ENCODE measurements at regions not wholly inside any gene's neighbourhood (a gene's known extent, or its start where the extent isn't known, plus 50 kb on each side); places are given as distances from the start of the nearest gene placed in this dataset.

DNA sequence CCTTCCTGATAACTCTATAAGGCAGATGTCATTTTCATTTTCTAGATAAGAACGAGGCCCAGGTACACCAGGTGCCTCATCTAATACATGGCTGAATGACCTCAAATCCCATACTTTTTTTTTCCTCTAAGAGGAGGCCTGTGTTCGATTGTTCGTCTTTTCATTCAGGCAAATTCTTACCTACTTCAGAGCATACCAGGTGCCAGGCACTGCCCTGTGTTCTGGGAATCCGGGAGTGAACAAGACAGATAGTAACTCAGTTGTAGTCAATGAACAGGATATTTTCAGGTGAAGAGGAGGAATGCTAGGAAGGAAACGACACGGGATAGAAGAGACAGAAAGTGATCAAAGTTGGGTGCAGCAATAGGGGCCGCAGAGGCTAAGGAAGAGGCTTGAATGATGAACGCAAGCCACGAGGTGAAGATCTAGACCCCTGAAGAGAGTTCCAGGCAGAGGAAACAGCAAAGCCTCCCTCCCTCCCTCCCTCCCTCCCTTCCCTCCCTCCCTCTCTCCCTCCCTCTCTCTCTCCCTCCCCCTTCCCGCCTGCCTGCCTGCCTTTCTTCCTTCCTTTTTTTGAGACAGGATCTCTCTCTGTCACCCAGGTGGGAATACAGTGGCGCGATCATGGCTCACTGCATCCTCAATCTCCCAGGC is 150.1 kb upstream of the ZNF217 start:
- DNase-seq (ENCODE audit: insufficient read length, low spot score, missing footprints): no peak
- H4K20me1 ChIP-seq (ENCODE audit: insufficient read depth, low read length): no peaks in the 10 kb centered on the region
- H3K9me3 ChIP-seq (ENCODE audit: low read depth, low read length): no peaks in the 10 kb centered on the region
- H3K27ac ChIP-seq (ENCODE audit: low read depth, low read length): no peak overlapping the region
- H3K4me2 ChIP-seq (ENCODE audit: insufficient read depth, low read length): no peak overlapping the region
- no peak overlapping the region for H3K4me3 ChIP-seq (ENCODE audit: insufficient read depth, low read length)
- H3K27me3 ChIP-seq (ENCODE audit: insufficient read depth, low read length): no peaks in the 10 kb centered on the region
- H3K36me3 ChIP-seq (ENCODE audit: insufficient read depth, low read length): no peaks in the 10 kb centered on the region
- H3K4me1 ChIP-seq (ENCODE audit: insufficient read depth, low read length): peaks cover 19% of the 10 kb centered on the region
- TF ChIP-seq, protein P1, sequence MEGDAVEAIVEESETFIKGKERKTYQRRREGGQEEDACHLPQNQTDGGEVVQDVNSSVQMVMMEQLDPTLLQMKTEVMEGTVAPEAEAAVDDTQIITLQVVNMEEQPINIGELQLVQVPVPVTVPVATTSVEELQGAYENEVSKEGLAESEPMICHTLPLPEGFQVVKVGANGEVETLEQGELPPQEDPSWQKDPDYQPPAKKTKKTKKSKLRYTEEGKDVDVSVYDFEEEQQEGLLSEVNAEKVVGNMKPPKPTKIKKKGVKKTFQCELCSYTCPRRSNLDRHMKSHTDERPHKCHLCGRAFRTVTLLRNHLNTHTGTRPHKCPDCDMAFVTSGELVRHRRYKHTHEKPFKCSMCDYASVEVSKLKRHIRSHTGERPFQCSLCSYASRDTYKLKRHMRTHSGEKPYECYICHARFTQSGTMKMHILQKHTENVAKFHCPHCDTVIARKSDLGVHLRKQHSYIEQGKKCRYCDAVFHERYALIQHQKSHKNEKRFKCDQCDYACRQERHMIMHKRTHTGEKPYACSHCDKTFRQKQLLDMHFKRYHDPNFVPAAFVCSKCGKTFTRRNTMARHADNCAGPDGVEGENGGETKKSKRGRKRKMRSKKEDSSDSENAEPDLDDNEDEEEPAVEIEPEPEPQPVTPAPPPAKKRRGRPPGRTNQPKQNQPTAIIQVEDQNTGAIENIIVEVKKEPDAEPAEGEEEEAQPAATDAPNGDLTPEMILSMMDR (IDR thresholded peaks at IDR 0.05; ENCODE audit: extremely low read depth, low read depth, low read length): no peak
- no peaks in the 10 kb centered on the region for H3K79me2 ChIP-seq (ENCODE audit: insufficient read depth, low read length)
- no peak overlapping the region for H2AFZ ChIP-seq (ENCODE audit: low read length)

DNA sequence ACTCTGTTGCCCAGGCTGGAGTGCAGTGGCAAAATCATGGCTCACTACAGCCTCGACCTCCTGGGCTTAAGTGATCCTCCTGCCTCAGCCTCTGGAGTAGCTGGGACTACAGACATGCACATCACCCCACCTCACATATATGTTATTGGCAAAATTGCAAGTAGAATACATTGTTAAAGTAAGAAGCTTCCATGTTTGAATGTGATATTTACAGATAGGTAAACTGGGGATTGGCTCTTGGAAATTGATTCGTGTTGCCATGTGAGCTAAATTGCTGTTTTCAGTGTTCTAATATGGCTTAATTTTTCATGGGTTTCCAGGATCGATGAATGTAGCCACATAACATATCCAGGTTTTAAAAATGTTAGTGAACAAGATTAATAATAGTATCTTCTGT is 149.0 kb upstream of the ZNF217 start:
- Histone ChIP-seq H2AFZ (ENCODE audit: low read length) (no peak overlapping the region), H3K27ac (ENCODE audit: low read depth, low read length) (no peak overlapping the region), H3K4me1 (ENCODE audit: insufficient read depth, low read length) (peaks cover 29% of the 10 kb centered on the region), H3K4me3 (ENCODE audit: insufficient read depth, low read length) (no peak overlapping the region), H4K20me1 (ENCODE audit: insufficient read depth, low read length) (no peaks in the 10 kb centered on the region), H3K4me2 (ENCODE audit: insufficient read depth, low read length) (no peak overlapping the region), H3K36me3 (ENCODE audit: insufficient read depth, low read length) (no peaks in the 10 kb centered on the region), H3K9me3 (ENCODE audit: low read depth, low read length) (no peaks in the 10 kb centered on the region), H3K27me3 (ENCODE audit: insufficient read depth, low read length) (no peaks in the 10 kb centered on the region), H3K79me2 (ENCODE audit: insufficient read depth, low read length) (no peaks in the 10 kb centered on the region)
- TF ChIP-seq, protein P1 (IDR thresholded peaks at IDR 0.05; ENCODE audit: extremely low read depth, low read depth, low read length): no peak
- no peak for DNase-seq (ENCODE audit: insufficient read length, low spot score, missing footprints)

DNA sequence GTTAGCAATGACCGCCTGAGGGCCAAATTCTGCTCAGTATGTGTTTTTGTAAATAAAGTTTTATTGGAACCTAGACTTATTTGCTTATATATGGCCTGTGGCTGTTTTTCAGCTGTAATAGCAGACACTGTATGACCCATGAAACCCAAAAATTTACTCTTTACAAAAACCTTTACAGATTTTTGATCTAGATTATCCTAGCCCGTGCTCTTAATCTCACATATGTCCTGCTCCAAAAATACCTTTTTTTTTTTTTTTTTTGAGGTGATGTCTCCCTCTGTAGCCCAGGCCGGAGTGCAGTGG is 148.0 kb upstream of the ZNF217 start:
- Histone ChIP-seq H3K9me3 (ENCODE audit: low read depth, low read length) (no peaks in the 10 kb centered on the region), H3K36me3 (ENCODE audit: insufficient read depth, low read length) (no peaks in the 10 kb centered on the region), H3K79me2 (ENCODE audit: insufficient read depth, low read length) (no peaks in the 10 kb centered on the region), H3K27me3 (ENCODE audit: insufficient read depth, low read length) (no peaks in the 10 kb centered on the region), H3K4me3 (ENCODE audit: insufficient read depth, low read length) (no peak overlapping the region), H4K20me1 (ENCODE audit: insufficient read depth, low read length) (no peaks in the 10 kb centered on the region), H2AFZ (ENCODE audit: low read length) (no peak overlapping the region), H3K4me2 (ENCODE audit: insufficient read depth, low read length) (no peak overlapping the region), H3K27ac (ENCODE audit: low read depth, low read length) (no peak overlapping the region), H3K4me1 (ENCODE audit: insufficient read depth, low read length) (peaks cover 39% of the 10 kb centered on the region)
- no peak for DNase-seq (ENCODE audit: insufficient read length, low spot score, missing footprints)
- TF ChIP-seq, protein P1 (IDR thresholded peaks at IDR 0.05; ENCODE audit: extremely low read depth, low read depth, low read length): no peak

DNA sequence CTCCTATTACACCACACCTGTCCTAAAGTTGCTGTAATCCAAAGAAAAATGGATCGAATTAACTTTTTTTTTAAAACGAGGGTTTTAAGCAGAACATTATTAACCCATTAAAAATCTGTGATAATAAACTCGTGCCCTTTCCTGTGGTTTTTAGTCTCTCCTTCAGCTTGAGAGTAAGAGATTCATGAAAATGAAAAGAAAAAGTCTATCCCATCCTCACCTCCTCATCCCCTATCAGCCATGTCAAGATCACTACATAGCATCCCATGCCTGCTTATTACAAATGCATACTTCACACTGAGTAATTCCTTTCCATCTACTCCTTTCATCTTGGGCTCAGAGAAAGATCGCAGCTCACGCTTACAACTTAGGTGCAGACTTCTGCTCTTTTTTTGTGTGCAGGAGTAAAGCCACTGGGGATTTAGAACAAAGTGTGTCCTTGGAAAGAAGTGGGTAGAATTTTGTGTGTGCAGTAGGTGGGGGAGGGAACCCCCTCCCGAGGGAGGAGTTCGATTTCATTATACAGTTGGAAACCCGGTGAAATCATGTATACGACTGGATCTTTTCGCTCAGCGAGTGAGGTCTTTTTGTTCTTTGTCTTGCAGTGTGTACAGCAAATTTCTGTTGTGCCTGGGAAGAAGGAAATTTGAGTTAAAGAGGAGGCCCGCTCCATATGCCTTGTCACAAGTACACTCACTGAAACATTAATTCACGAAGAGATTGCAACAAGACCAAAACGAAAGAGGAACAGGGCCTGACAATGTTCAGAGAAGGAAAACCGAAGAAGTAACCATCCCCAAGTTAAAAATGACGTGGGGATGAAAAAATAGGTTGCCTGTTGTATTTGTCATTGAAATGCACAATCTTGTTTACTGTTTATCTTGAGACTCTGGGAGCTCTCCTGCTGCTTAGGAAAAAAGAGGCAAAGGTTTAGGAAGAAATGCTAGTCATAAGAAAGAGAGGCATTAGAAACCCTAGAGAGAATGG is 146.5 kb upstream of the ZNF217 start:
- peaks cover 51% of the 10 kb centered on the region for H3K4me1 ChIP-seq (ENCODE audit: insufficient read depth, low read length)
- no peaks in the 10 kb centered on the region for H3K27me3 ChIP-seq (ENCODE audit: insufficient read depth, low read length)
- no peaks in the 10 kb centered on the region for H3K36me3 ChIP-seq (ENCODE audit: insufficient read depth, low read length)
- no peaks in the 10 kb centered on the region for H4K20me1 ChIP-seq (ENCODE audit: insufficient read depth, low read length)
- TF ChIP-seq, protein P1 (IDR thresholded peaks at IDR 0.05; ENCODE audit: extremely low read depth, low read depth, low read length): no peak
- no peaks in the 10 kb centered on the region for H3K9me3 ChIP-seq (ENCODE audit: low read depth, low read length)
- no peaks in the 10 kb centered on the region for H3K79me2 ChIP-seq (ENCODE audit: insufficient read depth, low read length)
- peak overlapping the region; percentile 84 for H3K27ac ChIP-seq (ENCODE audit: low read depth, low read length)
- peak overlapping the region; percentile 54 for H3K4me3 ChIP-seq (ENCODE audit: insufficient read depth, low read length)
- H2AFZ ChIP-seq (ENCODE audit: low read length): peak overlapping the region; percentile 85
- peak overlapping the region; percentile 77 for H3K4me2 ChIP-seq (ENCODE audit: insufficient read depth, low read length)
- DNase-seq (ENCODE audit: insufficient read length, low spot score, missing footprints): no peak
